ENCODE measurements at regions not wholly inside any gene's neighbourhood (a gene's known extent, or its start where the extent isn't known, plus 50 kb on each side); places are given as distances from the start of the nearest gene placed in this dataset.

DNA sequence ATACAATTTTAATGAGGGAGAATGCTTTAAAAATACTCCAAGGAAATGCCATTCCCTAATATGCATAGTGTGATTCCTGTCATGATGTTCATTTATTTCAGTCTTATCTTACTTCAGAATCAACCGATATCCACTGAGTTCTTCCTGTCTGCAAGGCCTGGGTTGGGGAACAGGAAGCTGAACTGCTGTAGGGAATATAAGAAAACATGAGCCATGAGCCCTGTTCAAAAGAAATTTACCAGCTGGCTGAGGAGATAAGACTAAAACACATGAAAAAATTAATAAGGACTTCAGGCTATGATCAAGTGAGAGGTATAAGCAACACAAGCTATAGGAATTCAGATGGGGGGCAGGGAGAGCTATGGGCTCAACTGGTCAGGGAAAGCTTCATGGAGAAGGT, 184.7 kb downstream of the PLPP4 start:
- Mint-ChIP-seq H3K36me3 (ENCODE audit: insufficient read depth) (no peaks in the 10 kb centered on the region), H3K4me1 (no peaks in the 10 kb centered on the region), H3K27ac (ENCODE audit: low read depth) (no peak overlapping the region), H3K4me3 (no peak overlapping the region), H3K9me3 (no peaks in the 10 kb centered on the region), H3K27me3 (no peaks in the 10 kb centered on the region)
- ATAC-seq (replicated peaks; ENCODE audit: extremely low read depth, poor library complexity, severe bottlenecking) (no peak), DNase-seq (ENCODE audit: low spot score in 2 of 2) (no peak)

GRCh38 chr10:120643351-120643750, 186.3 kb downstream of the PLPP4 start:
- H3K4me1 Mint-ChIP-seq = no peaks in the 10 kb centered on the region
- H3K27ac Mint-ChIP-seq (ENCODE audit: low read depth) = no peak overlapping the region
- H3K9me3 Mint-ChIP-seq = no peaks in the 10 kb centered on the region
- H3K4me3 Mint-ChIP-seq = no peak overlapping the region
- H3K36me3 Mint-ChIP-seq (ENCODE audit: insufficient read depth) = no peaks in the 10 kb centered on the region
- H3K27me3 Mint-ChIP-seq = no peaks in the 10 kb centered on the region
- ATAC-seq (replicated peaks; ENCODE audit: extremely low read depth, poor library complexity, severe bottlenecking) = no peak
- DNase-seq (ENCODE audit: low spot score in 2 of 2) = no peak

DNA sequence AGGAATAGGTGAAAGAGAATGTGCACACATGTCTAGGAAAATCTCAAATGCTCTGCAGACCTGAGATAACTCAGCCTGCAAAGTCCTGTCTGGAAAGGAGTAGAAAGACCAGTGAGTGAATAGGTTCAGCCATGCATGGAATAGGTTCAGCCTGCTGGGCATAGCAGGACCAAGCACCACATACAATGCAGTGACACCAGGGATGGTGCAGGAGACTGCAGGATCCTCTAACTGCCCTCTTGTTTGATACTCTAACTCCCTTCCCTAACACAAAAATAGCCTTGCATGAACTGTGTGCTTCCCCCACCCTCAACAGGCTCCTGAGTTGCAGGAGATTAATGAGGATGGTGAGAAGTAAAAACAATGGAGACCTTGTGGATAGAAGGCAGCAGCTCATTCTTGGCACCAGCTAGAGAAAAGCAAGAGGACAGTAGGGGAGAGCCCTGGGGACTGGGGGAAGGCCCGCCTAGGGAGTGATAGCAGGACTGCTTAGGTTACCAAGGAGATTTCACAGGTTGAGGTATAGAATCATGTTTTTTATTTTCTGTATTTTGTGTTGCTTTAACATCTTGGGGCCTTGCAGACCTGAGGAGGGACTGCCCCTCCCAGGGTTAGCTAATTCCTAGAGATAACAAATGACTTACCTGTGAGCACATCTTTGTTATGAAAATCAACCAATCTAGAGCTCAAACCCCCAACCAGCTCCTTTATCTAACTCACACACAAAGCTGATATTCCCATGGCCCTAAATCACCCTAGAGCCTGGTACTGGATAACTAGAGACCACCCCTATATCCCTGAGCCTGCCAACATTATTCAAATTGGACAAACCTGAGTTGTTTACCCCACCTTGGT, 187.8 kb downstream of the PLPP4 start:
- DNase-seq (ENCODE audit: low spot score in 2 of 2) (no peak), ATAC-seq (replicated peaks; ENCODE audit: extremely low read depth, poor library complexity, severe bottlenecking) (no peak)
- Mint-ChIP-seq H3K27ac (ENCODE audit: low read depth) (no peak overlapping the region), H3K27me3 (no peaks in the 10 kb centered on the region), H3K4me1 (no peaks in the 10 kb centered on the region), H3K9me3 (no peaks in the 10 kb centered on the region), H3K4me3 (no peak overlapping the region), H3K36me3 (ENCODE audit: insufficient read depth) (no peaks in the 10 kb centered on the region)

DNA sequence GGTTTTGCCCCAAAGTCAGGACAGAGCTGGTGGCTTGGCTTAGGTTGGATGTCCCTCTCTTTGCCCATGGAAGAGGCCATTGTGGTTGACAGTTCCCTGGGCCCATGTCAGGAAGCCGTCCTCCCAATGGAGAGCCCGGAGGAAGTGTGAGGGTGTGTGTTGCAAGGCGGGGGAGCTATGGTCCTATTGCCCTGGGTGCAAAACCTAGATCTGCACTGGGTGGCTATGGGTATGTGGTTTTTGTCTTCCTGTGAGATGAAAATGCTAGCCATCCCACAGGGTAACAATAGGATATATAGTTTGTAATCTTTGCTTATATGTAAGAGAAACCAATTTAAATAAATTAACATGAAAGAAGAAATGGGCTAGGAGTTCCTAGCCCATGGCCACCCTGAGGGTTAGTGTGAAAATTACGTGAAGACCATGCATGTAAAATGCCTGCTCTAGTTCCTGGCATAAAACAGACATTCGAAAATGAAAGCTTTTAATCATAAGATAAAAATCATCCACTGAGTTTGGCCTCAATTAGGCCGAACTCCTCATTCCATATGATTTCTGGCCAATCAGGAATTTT, 189.2 kb downstream of the PLPP4 start:
- ATAC-seq (replicated peaks; ENCODE audit: extremely low read depth, poor library complexity, severe bottlenecking) (no peak), DNase-seq (ENCODE audit: low spot score in 2 of 2) (no peak)
- no peak overlapping the region for H3K27ac Mint-ChIP-seq (ENCODE audit: low read depth)
- no peaks in the 10 kb centered on the region for H3K9me3 Mint-ChIP-seq
- H3K36me3 Mint-ChIP-seq (ENCODE audit: insufficient read depth) = no peaks in the 10 kb centered on the region
- H3K4me1 Mint-ChIP-seq = no peaks in the 10 kb centered on the region
- no peaks in the 10 kb centered on the region for H3K27me3 Mint-ChIP-seq
- no peak overlapping the region for H3K4me3 Mint-ChIP-seq

- Mint-ChIP-seq H3K9me3 (no peaks in the 10 kb centered on the region), H3K4me1 (no peaks in the 10 kb centered on the region), H3K36me3 (ENCODE audit: insufficient read depth) (no peaks in the 10 kb centered on the region), H3K27me3 (no peaks in the 10 kb centered on the region), H3K4me3 (no peak overlapping the region), H3K27ac (ENCODE audit: low read depth) (no peak overlapping the region)
- ATAC-seq (replicated peaks; ENCODE audit: extremely low read depth, poor library complexity, severe bottlenecking) (no peak), DNase-seq (ENCODE audit: low spot score in 2 of 2) (no peak)
Observed at GRCh38 chr10:120646738-120647456, 189.9 kb downstream of the PLPP4 start.

DNA sequence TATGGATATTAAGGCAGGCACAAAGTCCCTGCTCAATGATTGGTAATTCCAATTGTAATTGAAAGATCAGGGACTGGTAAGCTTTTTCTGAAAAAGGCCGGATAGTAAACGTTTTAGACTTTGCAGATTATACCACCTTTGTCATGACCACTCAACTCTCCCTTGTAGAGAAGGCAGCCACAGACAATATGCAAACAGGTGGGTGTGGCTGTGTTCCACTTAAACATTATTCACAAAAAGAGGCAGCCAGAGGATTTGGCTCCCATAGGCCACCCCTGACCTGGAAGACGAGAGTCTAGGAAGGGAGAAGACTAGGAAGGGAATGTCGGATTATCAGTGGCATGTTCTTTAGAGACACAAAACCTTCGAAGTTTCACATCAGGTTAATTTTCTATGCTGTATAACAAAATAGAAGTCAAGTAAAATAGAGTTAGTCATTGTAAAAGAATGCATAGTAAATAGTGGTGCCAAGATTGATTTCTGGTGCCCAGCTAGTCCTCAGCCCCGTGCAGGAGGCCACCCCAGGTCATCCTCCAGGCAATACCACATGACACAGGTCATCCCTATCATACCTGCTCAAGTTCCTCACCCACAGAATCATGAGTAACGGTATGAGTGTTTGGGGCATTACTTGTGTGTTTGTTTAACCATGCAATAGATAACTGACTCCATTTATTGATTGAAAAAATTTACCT, 193.8 kb downstream of the PLPP4 start:
- H3K36me3 Mint-ChIP-seq (ENCODE audit: insufficient read depth) = peaks cover 2% of the 10 kb centered on the region

DNA sequence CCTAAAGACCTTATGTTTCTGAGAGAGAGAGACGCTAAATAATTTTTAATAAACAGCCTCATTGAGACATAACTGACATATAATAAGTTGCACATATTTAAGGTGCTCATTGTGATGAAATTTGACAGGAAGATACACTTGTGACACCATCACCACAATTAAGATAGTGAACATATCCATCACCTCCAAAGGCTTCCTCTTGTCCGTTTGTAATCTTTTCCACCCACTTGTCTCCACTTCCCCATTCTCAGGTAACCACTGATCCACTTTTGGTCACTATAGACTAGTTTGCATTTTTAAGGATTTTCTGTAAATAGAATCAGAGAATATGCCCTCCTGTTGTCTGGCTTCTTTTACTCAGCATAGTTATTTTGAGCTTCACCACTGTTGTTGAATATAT, 195.1 kb upstream of the WDR11 start:
- DNase-seq (ENCODE audit: low spot score in 2 of 2) (no peak), ATAC-seq (replicated peaks; ENCODE audit: extremely low read depth, poor library complexity, severe bottlenecking) (no peak)
- no peaks in the 10 kb centered on the region for H3K4me1 Mint-ChIP-seq
- no peak overlapping the region for H3K27ac Mint-ChIP-seq (ENCODE audit: low read depth)
- peaks cover 2% of the 10 kb centered on the region for H3K36me3 Mint-ChIP-seq (ENCODE audit: insufficient read depth)
- no peaks in the 10 kb centered on the region for H3K27me3 Mint-ChIP-seq
- no peak overlapping the region for H3K4me3 Mint-ChIP-seq
- H3K9me3 Mint-ChIP-seq = peaks cover 5% of the 10 kb centered on the region

More for the DNA sequence above, 193.8 kb downstream of the PLPP4 start:
- Mint-ChIP-seq H3K9me3 (peaks cover 5% of the 10 kb centered on the region), H3K27me3 (no peaks in the 10 kb centered on the region), H3K4me1 (no peaks in the 10 kb centered on the region), H3K27ac (ENCODE audit: low read depth) (no peak overlapping the region), H3K4me3 (no peak overlapping the region)
- DNase-seq (ENCODE audit: low spot score in 2 of 2) (no peak), ATAC-seq (replicated peaks; ENCODE audit: extremely low read depth, poor library complexity, severe bottlenecking) (no peak)

GRCh38 chr10:120657371-120657770, 193.8 kb upstream of the WDR11 start:
- DNase-seq (ENCODE audit: low spot score in 2 of 2) (no peak), ATAC-seq (replicated peaks; ENCODE audit: extremely low read depth, poor library complexity, severe bottlenecking) (no peak)
- Mint-ChIP-seq H3K27ac (ENCODE audit: low read depth) (no peak overlapping the region), H3K4me3 (no peak overlapping the region), H3K36me3 (ENCODE audit: insufficient read depth) (peaks cover 2% of the 10 kb centered on the region), H3K27me3 (no peaks in the 10 kb centered on the region), H3K9me3 (peaks cover 5% of the 10 kb centered on the region), H3K4me1 (no peaks in the 10 kb centered on the region)

GRCh38 chr10:120658943-120659885, 191.9 kb upstream of the WDR11 start:
- Mint-ChIP-seq H3K27ac (ENCODE audit: low read depth) (no peak overlapping the region), H3K27me3 (no peaks in the 10 kb centered on the region), H3K9me3 (peaks cover 5% of the 10 kb centered on the region), H3K4me1 (no peaks in the 10 kb centered on the region), H3K4me3 (no peak overlapping the region), H3K36me3 (ENCODE audit: insufficient read depth) (no peaks in the 10 kb centered on the region)
- ATAC-seq (replicated peaks; ENCODE audit: extremely low read depth, poor library complexity, severe bottlenecking) (no peak), DNase-seq (ENCODE audit: low spot score in 2 of 2) (no peak)

- DNase-seq (ENCODE audit: low spot score in 2 of 2) = no peak
- no peak for ATAC-seq (replicated peaks; ENCODE audit: extremely low read depth, poor library complexity, severe bottlenecking)
- Mint-ChIP-seq H3K27ac (ENCODE audit: low read depth) (no peak overlapping the region), H3K27me3 (peaks cover 12% of the 10 kb centered on the region), H3K36me3 (ENCODE audit: insufficient read depth) (no peaks in the 10 kb centered on the region), H3K4me3 (no peak overlapping the region), H3K4me1 (no peaks in the 10 kb centered on the region), H3K9me3 (no peaks in the 10 kb centered on the region)
Observed at GRCh38 chr10:120666308-120666707, 184.9 kb upstream of the WDR11 start.

GRCh38 chr10:120667276-120667675, 183.9 kb upstream of the WDR11 start:
- Mint-ChIP-seq H3K9me3 (no peaks in the 10 kb centered on the region), H3K36me3 (ENCODE audit: insufficient read depth) (no peaks in the 10 kb centered on the region), H3K4me3 (no peak overlapping the region), H3K4me1 (no peaks in the 10 kb centered on the region), H3K27me3 (peaks cover 12% of the 10 kb centered on the region), H3K27ac (ENCODE audit: low read depth) (no peak overlapping the region)
- ATAC-seq (replicated peaks; ENCODE audit: extremely low read depth, poor library complexity, severe bottlenecking) (no peak), DNase-seq (ENCODE audit: low spot score in 2 of 2) (no peak)

GRCh38 chr10:120671491-120671890, 179.7 kb upstream of the WDR11 start:
- no peak for ATAC-seq (replicated peaks; ENCODE audit: extremely low read depth, poor library complexity, severe bottlenecking)
- no peaks in the 10 kb centered on the region for H3K4me1 Mint-ChIP-seq
- no peak overlapping the region for H3K27ac Mint-ChIP-seq (ENCODE audit: low read depth)
- DNase-seq (ENCODE audit: low spot score in 2 of 2) = no peak
- H3K27me3 Mint-ChIP-seq = peaks cover 12% of the 10 kb centered on the region
- H3K36me3 Mint-ChIP-seq (ENCODE audit: insufficient read depth) = no peaks in the 10 kb centered on the region
- no peak overlapping the region for H3K4me3 Mint-ChIP-seq
- peaks cover 12% of the 10 kb centered on the region for H3K9me3 Mint-ChIP-seq

Data from central memory CD8-positive, alpha-beta T cell (primary cell).